B cell (primary cell): ENCODE measurements at regions not wholly inside any gene's neighbourhood (a gene's known extent, or its start where the extent isn't known, plus 50 kb on each side); places are given as distances from the start of the nearest gene placed in this dataset.

Experiments
- ATAC-seq: fragments of 200-7000 bp; cut with Tn5 transposase; one replicate; pipeline ENCODE4 v1.10.0; 2021; ENCODE audit warnings: low read depth, mild to moderate bottlenecking, moderate number of reproducible peaks, moderate library complexity
- CTCF ChIA-PET: fragments of 350-600 bp; sonication (Branson Sonifier 250); formaldehyde crosslinking; loops from one replicate; lab custom pipeline; 2021; ENCODE audit warnings: antibody characterized with exemption, inconsistent platforms; lab: Charles Lee
- POLR2A ChIA-PET: fragments of 350-600 bp; sonication (Branson Sonifier 250); formaldehyde crosslinking; loops from one replicate; lab custom pipeline; 2021; ENCODE audit warnings: antibody characterized with exemption; lab: Charles Lee
- DNase-seq: peaks from one replicate; pipeline ENCODE4 v3.0.0; 2013
- H2AFZ ChIP-seq: 2 replicates; pipeline ENCODE4 v1.6.1; 2012; ENCODE audit warnings: mild to moderate bottlenecking, low read depth, low read length; ENCODE audit not compliant: insufficient read depth, poor library complexity, severe bottlenecking
- H3K27ac ChIP-seq, 2 donors: 1 replicate in 1 of 2; 2 replicates in 1 of 2; pipeline ENCODE4 v1.5.1; 2012 to 2013; ENCODE audit warnings: low read length in 2 of 2, mild to moderate bottlenecking in 2 of 2, moderate library complexity in 1 of 2
- H3K27me3 ChIP-seq, 4 experiments: fragments of 200-600 bp in 1 of 4; sonication (generic) in 1 of 4; replicated peaks in 1 of 4; 1 replicate in 2 of 4; 2 replicates in 2 of 4; pipeline versions ENCODE4 v1.6.1 to v1.7.0; 2013 to 2016; ENCODE audit warnings: low read length in 3 of 4, mild to moderate bottlenecking in 2 of 4, mixed read lengths in 1 of 4, moderate library complexity in 1 of 4; ENCODE audit not compliant: insufficient read depth in 4 of 4, control insufficient read depth in 3 of 4; ENCODE audit errors: control extremely low read depth in 1 of 4
- H3K36me3 ChIP-seq, 2 experiments: replicated peaks in 1 of 2; 1 replicate in 1 of 2; 2 replicates in 1 of 2; pipeline versions ENCODE4 v1.6.1 to v1.7.1; 2013; ENCODE audit warnings: low read length in 1 of 2; ENCODE audit not compliant: insufficient read depth in 2 of 2, control insufficient read depth in 1 of 2; ENCODE audit errors: control extremely low read depth in 1 of 2, extremely low read depth in 1 of 2
- H3K4me1 ChIP-seq, 2 donors: fragments of 200-600 bp in 1 of 2; sonication (generic) in 1 of 2; 1 replicate in 1 of 2; 2 replicates in 1 of 2; pipeline versions ENCODE4 v1.5.1 to v1.6.1; 2013 to 2017; ENCODE audit warnings: low read length in 2 of 2; ENCODE audit not compliant: control insufficient read depth in 2 of 2, insufficient read depth in 2 of 2
- H3K4me2 ChIP-seq: replicated peaks from 2 replicates; pipeline ENCODE3; 2012; ENCODE audit warnings: mild to moderate bottlenecking, low read depth, low read length; ENCODE audit not compliant: poor library complexity, severe bottlenecking
- H3K4me3 ChIP-seq, 5 experiments: fragments of 200-600 bp in 1 of 5; sonication (generic) in 1 of 5; 1 replicate in 3 of 5; 2 replicates in 2 of 5; pipeline versions ENCODE4 v1.5.1 to v1.7.0; 2011 to 2016; ENCODE audit warnings: low read length in 4 of 5, mild to moderate bottlenecking in 4 of 5, low read depth in 2 of 5, control low read depth in 1 of 5, moderate library complexity in 1 of 5; ENCODE audit not compliant: insufficient read depth in 1 of 5; ENCODE audit errors: control extremely low read depth in 1 of 5, extremely low read depth in 1 of 5
- H3K79me2 ChIP-seq: fragments of 200-600 bp; sonication (generic); one replicate; pipeline ENCODE4 v1.6.0; 2016; ENCODE audit warnings: low read length; ENCODE audit not compliant: control insufficient read depth, insufficient read depth
- H3K9ac ChIP-seq: fragments of 200-600 bp; sonication (generic); 2 replicates; pipeline ENCODE4 v1.6.1; 2017; ENCODE audit warnings: mild to moderate bottlenecking, low read length, moderate library complexity
- H3K9me3 ChIP-seq, 3 donors: one replicate each; pipeline versions ENCODE4 v1.6.1 to v1.7.1; 2013; ENCODE audit warnings: low read length in 2 of 3; ENCODE audit not compliant: control insufficient read depth in 2 of 3, insufficient read depth in 1 of 3; ENCODE audit errors: control extremely low read depth in 1 of 3
- H4K20me1 ChIP-seq: 2 replicates; pipeline ENCODE4 v1.6.0; 2012; ENCODE audit warnings: mild to moderate bottlenecking, low read length; ENCODE audit not compliant: insufficient read depth, control insufficient read depth, poor library complexity, severe bottlenecking
- H3K27ac Mint-ChIP-seq: one replicate; pipeline ENCODE4 v1.8.0; 2021; ENCODE audit warnings: mixed read lengths
- H3K27me3 Mint-ChIP-seq: one replicate; pipeline ENCODE4 v1.8.0; 2021; ENCODE audit warnings: mixed read lengths
- H3K4me1 Mint-ChIP-seq: one replicate; pipeline ENCODE4 v1.8.0; 2021; ENCODE audit warnings: mixed read lengths
- H3K4me3 Mint-ChIP-seq: one replicate; pipeline ENCODE4 v1.8.0; 2021; ENCODE audit warnings: mixed read lengths
- H3K9me3 Mint-ChIP-seq: one replicate; pipeline ENCODE4 v1.8.0; 2022; ENCODE audit warnings: mixed read lengths; ENCODE audit not compliant: insufficient read depth
- EZH2 ChIP-seq: IDR thresholded peaks from 2 replicates; pipeline ENCODE4 v1.6.1; 2012; ENCODE audit warnings: borderline replicate concordance, low read depth, mild to moderate bottlenecking, moderate library complexity, low read length; ENCODE audit not compliant: insufficient read depth, poor library complexity, severe bottlenecking
- WGBS: methylation state at CpG from one replicate; pipeline ENCODE4 v1.1.5; 2013; ENCODE audit warnings: missing lambda C conversion rate; ENCODE audit not compliant: insufficient coverage; 5-methylcytosine and 5-hydroxymethylcytosine counted together
- intact Hi-C: fragments of 100-400 bp; cut with micrococcal nuclease; formaldehyde crosslinking; loops from one replicate; pipeline ENCODE4 v1.10.0; 2022
- TF ChIP-seq, protein P1 (sequence below): fragments of 200-600 bp; IDR thresholded peaks from one replicate; pipeline ENCODE4 v1.8.0; 2022; ENCODE audit warnings: antibody characterized with exemption, mild to moderate bottlenecking

DNA sequence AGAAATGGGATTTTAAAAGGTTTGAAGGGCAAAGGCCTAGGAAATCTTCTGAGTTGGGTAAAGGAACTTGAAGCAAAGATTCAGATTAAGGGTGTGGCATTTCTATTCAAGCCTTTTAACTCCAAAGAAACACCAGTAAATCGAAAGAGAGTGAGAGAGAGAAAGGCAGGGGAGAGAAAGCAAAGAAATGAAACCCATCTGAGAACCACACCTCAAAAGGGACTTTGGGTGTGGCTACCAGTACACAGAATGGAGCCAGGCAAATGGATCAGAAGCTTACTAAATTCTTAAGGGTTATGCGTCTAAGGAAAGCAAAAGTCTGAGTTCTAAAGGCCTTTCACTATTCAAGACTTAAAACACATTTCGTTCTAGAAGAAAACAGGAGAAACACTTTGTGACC lies 277.4 kb downstream of the BCL11B start:
- no peak overlapping the region for H3K9ac ChIP-seq
- intact Hi-C loops = no loop called here
- ATAC-seq (no peak), DNase-seq (no peak)
- no peaks in the 10 kb centered on the region for H3K4me1 ChIP-seq
- H3K4me3 ChIP-seq = no peak overlapping the region
- CTCF ChIA-PET = no interaction called here
- H4K20me1 ChIP-seq = no peaks in the 10 kb centered on the region
- no peak overlapping the region for H3K27ac ChIP-seq
- no peaks in the 10 kb centered on the region for H3K36me3 ChIP-seq
- TF ChIP-seq, protein P1, sequence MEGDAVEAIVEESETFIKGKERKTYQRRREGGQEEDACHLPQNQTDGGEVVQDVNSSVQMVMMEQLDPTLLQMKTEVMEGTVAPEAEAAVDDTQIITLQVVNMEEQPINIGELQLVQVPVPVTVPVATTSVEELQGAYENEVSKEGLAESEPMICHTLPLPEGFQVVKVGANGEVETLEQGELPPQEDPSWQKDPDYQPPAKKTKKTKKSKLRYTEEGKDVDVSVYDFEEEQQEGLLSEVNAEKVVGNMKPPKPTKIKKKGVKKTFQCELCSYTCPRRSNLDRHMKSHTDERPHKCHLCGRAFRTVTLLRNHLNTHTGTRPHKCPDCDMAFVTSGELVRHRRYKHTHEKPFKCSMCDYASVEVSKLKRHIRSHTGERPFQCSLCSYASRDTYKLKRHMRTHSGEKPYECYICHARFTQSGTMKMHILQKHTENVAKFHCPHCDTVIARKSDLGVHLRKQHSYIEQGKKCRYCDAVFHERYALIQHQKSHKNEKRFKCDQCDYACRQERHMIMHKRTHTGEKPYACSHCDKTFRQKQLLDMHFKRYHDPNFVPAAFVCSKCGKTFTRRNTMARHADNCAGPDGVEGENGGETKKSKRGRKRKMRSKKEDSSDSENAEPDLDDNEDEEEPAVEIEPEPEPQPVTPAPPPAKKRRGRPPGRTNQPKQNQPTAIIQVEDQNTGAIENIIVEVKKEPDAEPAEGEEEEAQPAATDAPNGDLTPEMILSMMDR = no peak
- no peak for TF ChIP-seq EZH2
- POLR2A ChIA-PET = no interaction called here
- no peaks in the 10 kb centered on the region for H3K4me1 Mint-ChIP-seq
- no peaks in the 10 kb centered on the region for H3K79me2 ChIP-seq
- H3K9me3 Mint-ChIP-seq = peaks cover 7% of the 10 kb centered on the region
- H3K4me2 ChIP-seq = no peak overlapping the region
- no peaks in the 10 kb centered on the region for H3K27me3 Mint-ChIP-seq
- no CpG with 5 or more reads among the region's 3 CpGs for WGBS
- no peak overlapping the region for H3K4me3 Mint-ChIP-seq
- H3K27me3 ChIP-seq = no peaks in the 10 kb centered on the region
- H2AFZ ChIP-seq = no peak overlapping the region
- H3K9me3 ChIP-seq = peaks cover 0 to 6% (median 0%) of the 10 kb centered on the region in 3 donors
- no peak overlapping the region for H3K27ac Mint-ChIP-seq

DNA sequence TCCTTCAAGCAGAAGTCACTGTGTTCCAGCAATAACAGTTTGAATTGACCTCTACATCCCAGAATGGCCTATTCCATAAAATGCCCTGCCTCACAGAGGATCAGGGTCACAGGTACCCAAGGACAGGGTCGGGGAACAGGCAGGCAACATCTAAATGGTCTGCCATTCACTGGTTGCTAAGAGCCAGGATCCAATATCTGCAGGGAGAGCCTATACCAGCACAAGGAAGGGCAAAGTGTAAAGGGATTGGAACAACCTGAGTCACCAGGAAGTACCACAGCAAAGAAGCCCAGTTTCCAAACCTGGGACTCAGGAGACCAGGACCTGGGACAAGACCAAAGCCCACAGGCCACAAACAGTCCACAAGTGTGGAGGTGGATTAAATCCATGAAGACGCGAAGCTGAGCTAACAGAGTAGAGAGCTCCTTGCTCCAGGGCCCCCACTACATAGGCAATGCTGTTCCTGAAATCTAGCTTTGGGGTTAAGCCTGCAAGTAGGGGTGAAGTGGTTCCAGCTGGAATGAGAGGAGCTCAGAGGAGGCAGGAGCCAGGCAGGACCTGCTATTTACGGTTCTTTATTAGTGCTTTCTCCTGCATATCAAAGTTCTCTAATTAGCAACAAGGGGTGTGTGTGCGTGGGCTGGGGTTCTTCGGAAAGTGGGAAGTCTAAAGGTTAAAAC lies 274.3 kb downstream of the BCL11B start:
- ChIA-PET POLR2A (no interaction called here), CTCF (no interaction called here)
- DNase-seq (no peak), ATAC-seq (no peak)
- H3K27me3 ChIP-seq = no peaks in the 10 kb centered on the region
- H3K4me2 ChIP-seq = no peak overlapping the region
- H3K4me1 ChIP-seq = no peaks in the 10 kb centered on the region
- H3K27ac Mint-ChIP-seq = no peak overlapping the region
- no peaks in the 10 kb centered on the region for H4K20me1 ChIP-seq
- H3K9me3 ChIP-seq = peaks cover 0 to 15% (median 0%) of the 10 kb centered on the region in 3 donors
- TF ChIP-seq EZH2 = no peak
- TF ChIP-seq, protein P1 = no peak
- no peak overlapping the region for H3K4me3 Mint-ChIP-seq
- no peaks in the 10 kb centered on the region for H3K79me2 ChIP-seq
- no peak overlapping the region for H3K27ac ChIP-seq
- no peaks in the 10 kb centered on the region for H3K27me3 Mint-ChIP-seq
- H3K4me3 ChIP-seq = no peak overlapping the region
- intact Hi-C loops = no loop called here
- no peaks in the 10 kb centered on the region for H3K4me1 Mint-ChIP-seq
- H3K9me3 Mint-ChIP-seq = peaks cover 4% of the 10 kb centered on the region
- H3K36me3 ChIP-seq = no peaks in the 10 kb centered on the region
- no peak overlapping the region for H3K9ac ChIP-seq
- 88% methylated on average over 3 of the region's 6 CpGs for WGBS
- H2AFZ ChIP-seq = no peak overlapping the region
